Ramos (cell line): ENCODE measurements at regions not wholly inside any gene's neighbourhood (a gene's known extent, or its start where the extent isn't known, plus 50 kb on each side); places are given as distances from the start of the nearest gene placed in this dataset.

Experiments used
- in situ Hi-C: fragments of 300-500 bp; cut with MboI; formaldehyde crosslinking; loops from one replicate; pipeline ENCODE4 v1.14.3; 2022; ENCODE audit warnings: low sequenced_read_pairs; ENCODE audit not compliant: unreplicated experiment

GRCh38 chr1:34683616-34684015 lies 71.2 kb upstream of the GJB5 start:
- in situ Hi-C loops = no loop called here

GRCh38 chr1:34684266-34684665 lies 70.6 kb upstream of the GJB5 start:
- in situ Hi-C loops = no loop called here

- in situ Hi-C loops = no loop called here
Measured at GRCh38 chr1:34685225-34685624, 69.6 kb upstream of the GJB5 start.

- in situ Hi-C loops = no loop called here
Measured at GRCh38 chr1:34686531-34686930, 68.3 kb upstream of the GJB5 start.

- in situ Hi-C loops = no loop called here
Measured at GRCh38 chr1:34688006-34688741, 66.7 kb upstream of the GJB5 start.

GRCh38 chr1:34690269-34690668 lies 64.6 kb upstream of the GJB5 start:
- in situ Hi-C loops = no loop called here

GRCh38 chr1:34693081-34693480 lies 61.8 kb upstream of the GJB5 start:
- in situ Hi-C loops = no loop called here

GRCh38 chr1:34694383-34694782 lies 60.5 kb upstream of the GJB5 start:
- in situ Hi-C loops = no loop called here

- in situ Hi-C loops = no loop called here
Measured at GRCh38 chr1:34695580-34695979, 59.3 kb upstream of the GJB5 start.

GRCh38 chr1:34696230-34696629 lies 58.6 kb upstream of the GJB5 start:
- in situ Hi-C loops = no loop called here

GRCh38 chr1:34696981-34697380 lies 57.9 kb upstream of the GJB5 start:
- in situ Hi-C loops = no loop called here

GRCh38 chr1:34697818-34698217 lies 57.0 kb upstream of the GJB5 start:
- in situ Hi-C loops = no loop called here

GRCh38 chr1:34701326-34702060 lies 53.4 kb upstream of the GJB5 start:
- in situ Hi-C loops = no loop called here
